ENCODE measurements at regions not wholly inside any gene's neighbourhood (a gene's known extent, or its start where the extent isn't known, plus 50 kb on each side); places are given as distances from the start of the nearest gene placed in this dataset.

GRCh38 chr7:130865408-130866236 lies 131.6 kb upstream of the KLF14 start:
- Histone ChIP-seq H3K9me3 (ENCODE audit: low read depth, low read length) (no peaks in the 10 kb centered on the region), H3K27me3 (ENCODE audit: insufficient read depth, low read length) (no peaks in the 10 kb centered on the region), H3K4me1 (ENCODE audit: insufficient read depth, low read length) (no peaks in the 10 kb centered on the region), H3K4me3 (ENCODE audit: low read length) (no peak overlapping the region)

- Histone ChIP-seq H3K9me3 (ENCODE audit: low read depth, low read length) (no peaks in the 10 kb centered on the region), H3K4me3 (ENCODE audit: low read length) (no peak overlapping the region), H3K4me1 (ENCODE audit: insufficient read depth, low read length) (no peaks in the 10 kb centered on the region), H3K27me3 (ENCODE audit: insufficient read depth, low read length) (no peaks in the 10 kb centered on the region)
These were observed 133.0 kb upstream of the KLF14 start for GRCh38 chr7:130867039-130867438.

GRCh38 chr7:130867581-130868136 lies 133.7 kb upstream of the KLF14 start:
- H3K4me1 ChIP-seq (ENCODE audit: insufficient read depth, low read length), result no peaks in the 10 kb centered on the region
- no peak overlapping the region for H3K4me3 ChIP-seq (ENCODE audit: low read length)
- H3K27me3 ChIP-seq (ENCODE audit: insufficient read depth, low read length), result no peaks in the 10 kb centered on the region
- no peaks in the 10 kb centered on the region for H3K9me3 ChIP-seq (ENCODE audit: low read depth, low read length)

- no peaks in the 10 kb centered on the region for H3K9me3 ChIP-seq (ENCODE audit: low read depth, low read length)
- H3K4me1 ChIP-seq (ENCODE audit: insufficient read depth, low read length), result no peaks in the 10 kb centered on the region
- H3K27me3 ChIP-seq (ENCODE audit: insufficient read depth, low read length), result no peaks in the 10 kb centered on the region
- no peak overlapping the region for H3K4me3 ChIP-seq (ENCODE audit: low read length)
These were observed 134.1 kb upstream of the KLF14 start for GRCh38 chr7:130868139-130868538.

GRCh38 chr7:130869918-130870317 lies 135.9 kb upstream of the KLF14 start:
- Histone ChIP-seq H3K27me3 (ENCODE audit: insufficient read depth, low read length) (no peaks in the 10 kb centered on the region), H3K4me1 (ENCODE audit: insufficient read depth, low read length) (no peaks in the 10 kb centered on the region), H3K9me3 (ENCODE audit: low read depth, low read length) (no peaks in the 10 kb centered on the region), H3K4me3 (ENCODE audit: low read length) (no peak overlapping the region)

GRCh38 chr7:130872341-130872740 lies 138.3 kb upstream of the KLF14 start:
- H3K4me1 ChIP-seq (ENCODE audit: insufficient read depth, low read length), result no peaks in the 10 kb centered on the region
- H3K4me3 ChIP-seq (ENCODE audit: low read length), result no peak overlapping the region
- H3K9me3 ChIP-seq (ENCODE audit: low read depth, low read length), result no peaks in the 10 kb centered on the region
- no peaks in the 10 kb centered on the region for H3K27me3 ChIP-seq (ENCODE audit: insufficient read depth, low read length)

GRCh38 chr7:130872756-130873448 lies 138.9 kb upstream of the KLF14 start:
- Histone ChIP-seq H3K4me3 (ENCODE audit: low read length) (no peak overlapping the region), H3K4me1 (ENCODE audit: insufficient read depth, low read length) (peaks cover 4% of the 10 kb centered on the region), H3K9me3 (ENCODE audit: low read depth, low read length) (no peaks in the 10 kb centered on the region), H3K27me3 (ENCODE audit: insufficient read depth, low read length) (no peaks in the 10 kb centered on the region)

GRCh38 chr7:130874071-130874915 lies 140.3 kb upstream of the KLF14 start:
- H3K27me3 ChIP-seq (ENCODE audit: insufficient read depth, low read length), result no peaks in the 10 kb centered on the region
- no peaks in the 10 kb centered on the region for H3K9me3 ChIP-seq (ENCODE audit: low read depth, low read length)
- no peak overlapping the region for H3K4me3 ChIP-seq (ENCODE audit: low read length)
- peaks cover 4% of the 10 kb centered on the region for H3K4me1 ChIP-seq (ENCODE audit: insufficient read depth, low read length)

- no peaks in the 10 kb centered on the region for H3K27me3 ChIP-seq (ENCODE audit: insufficient read depth, low read length)
- H3K9me3 ChIP-seq (ENCODE audit: low read depth, low read length), result no peaks in the 10 kb centered on the region
- no peak overlapping the region for H3K4me3 ChIP-seq (ENCODE audit: low read length)
- peaks cover 4% of the 10 kb centered on the region for H3K4me1 ChIP-seq (ENCODE audit: insufficient read depth, low read length)
These were observed 141.3 kb upstream of the KLF14 start for GRCh38 chr7:130875265-130875741.

GRCh38 chr7:130875901-130876300 lies 141.9 kb upstream of the KLF14 start:
- H3K9me3 ChIP-seq (ENCODE audit: low read depth, low read length), result no peaks in the 10 kb centered on the region
- peaks cover 4% of the 10 kb centered on the region for H3K4me1 ChIP-seq (ENCODE audit: insufficient read depth, low read length)
- no peaks in the 10 kb centered on the region for H3K27me3 ChIP-seq (ENCODE audit: insufficient read depth, low read length)
- no peak overlapping the region for H3K4me3 ChIP-seq (ENCODE audit: low read length)

GRCh38 chr7:130877236-130877990 lies 143.4 kb upstream of the KLF14 start:
- Histone ChIP-seq H3K9me3 (ENCODE audit: low read depth, low read length) (no peaks in the 10 kb centered on the region), H3K4me3 (ENCODE audit: low read length) (no peak overlapping the region), H3K4me1 (ENCODE audit: insufficient read depth, low read length) (peaks cover 4% of the 10 kb centered on the region), H3K27me3 (ENCODE audit: insufficient read depth, low read length) (no peaks in the 10 kb centered on the region)

GRCh38 chr7:130877991-130878305 lies 143.9 kb upstream of the KLF14 start:
- no peaks in the 10 kb centered on the region for H3K9me3 ChIP-seq (ENCODE audit: low read depth, low read length)
- H3K4me3 ChIP-seq (ENCODE audit: low read length), result no peak overlapping the region
- peaks cover 4% of the 10 kb centered on the region for H3K4me1 ChIP-seq (ENCODE audit: insufficient read depth, low read length)
- no peaks in the 10 kb centered on the region for H3K27me3 ChIP-seq (ENCODE audit: insufficient read depth, low read length)

GRCh38 chr7:130878785-130879184 lies 144.8 kb upstream of the KLF14 start:
- Histone ChIP-seq H3K4me1 (ENCODE audit: insufficient read depth, low read length) (peaks cover 4% of the 10 kb centered on the region), H3K9me3 (ENCODE audit: low read depth, low read length) (no peaks in the 10 kb centered on the region), H3K27me3 (ENCODE audit: insufficient read depth, low read length) (no peaks in the 10 kb centered on the region), H3K4me3 (ENCODE audit: low read length) (no peak overlapping the region)

GRCh38 chr7:130879191-130879590 lies 145.2 kb upstream of the KLF14 start:
- H3K4me1 ChIP-seq (ENCODE audit: insufficient read depth, low read length), result peaks cover 4% of the 10 kb centered on the region
- H3K4me3 ChIP-seq (ENCODE audit: low read length), result no peak overlapping the region
- no peaks in the 10 kb centered on the region for H3K9me3 ChIP-seq (ENCODE audit: low read depth, low read length)
- no peaks in the 10 kb centered on the region for H3K27me3 ChIP-seq (ENCODE audit: insufficient read depth, low read length)

All from mononuclear cell (primary cell).